ENCODE measurements at regions not wholly inside any gene's neighbourhood (a gene's known extent, or its start where the extent isn't known, plus 50 kb on each side); places are given as distances from the start of the nearest gene placed in this dataset.

DNA sequence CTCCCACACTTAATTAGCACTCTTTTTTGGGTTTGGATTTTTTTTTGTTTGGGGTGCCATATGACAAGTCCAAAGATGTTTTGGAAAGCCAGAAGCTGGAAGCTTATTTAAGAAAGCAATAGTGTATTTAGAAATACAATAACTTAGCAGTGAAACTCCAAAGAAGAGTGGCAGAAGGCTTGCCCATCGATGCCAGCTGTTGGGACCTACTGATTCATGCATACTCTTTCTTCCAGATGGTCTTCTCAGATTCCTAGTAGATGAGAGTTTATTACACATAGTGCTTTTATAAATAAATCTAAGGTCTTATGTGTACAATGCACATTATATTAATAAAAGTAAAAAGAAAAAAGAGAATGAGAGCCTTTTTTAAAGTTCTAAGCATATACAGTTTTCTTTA lies 374.6 kb downstream of the OSTF1 start:
- ChIA-PET POLR2A (no interaction called here), CTCF (no interaction called here)
- WGBS (ENCODE audit: low lambda C conversion rate), result 3% methylated on average over 1 of the region's 1 CpG

More for the DNA sequence above, 374.6 kb downstream of the OSTF1 start:
- no peaks in the 10 kb centered on the region for H3K27me3 ChIP-seq (ENCODE audit: insufficient read depth)
- no peak overlapping the region for H3K27ac ChIP-seq (ENCODE audit: low read depth in 2 of 2, low read length in 1 of 2)
- H3K79me2 ChIP-seq (ENCODE audit: insufficient read depth), result no peaks in the 10 kb centered on the region
- no peak overlapping the region for H3K4me2 ChIP-seq
- H2AFZ ChIP-seq (ENCODE audit: low read depth), result no peak overlapping the region
- H3K36me3 ChIP-seq (replicated peaks in 1 of 2; ENCODE audit: control insufficient read depth in 1 of 2, insufficient read depth in 2 of 2, low read length in 1 of 2), result no peaks in the 10 kb centered on the region
- no peak overlapping the region for H3K9ac ChIP-seq
- H3K4me1 ChIP-seq (ENCODE audit: control insufficient read depth in 1 of 2, insufficient read depth in 2 of 2, low read depth in 1 of 2, low read length in 1 of 2), result peaks cover 0 to 5% of the 10 kb centered on the region in 2 experiments; a peak in 2 of 4 replicates
- TF ChIP-seq, protein P1, sequence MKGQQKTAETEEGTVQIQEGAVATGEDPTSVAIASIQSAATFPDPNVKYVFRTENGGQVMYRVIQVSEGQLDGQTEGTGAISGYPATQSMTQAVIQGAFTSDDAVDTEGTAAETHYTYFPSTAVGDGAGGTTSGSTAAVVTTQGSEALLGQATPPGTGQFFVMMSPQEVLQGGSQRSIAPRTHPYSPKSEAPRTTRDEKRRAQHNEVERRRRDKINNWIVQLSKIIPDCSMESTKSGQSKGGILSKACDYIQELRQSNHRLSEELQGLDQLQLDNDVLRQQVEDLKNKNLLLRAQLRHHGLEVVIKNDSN (IDR thresholded peaks at IDR 0.05; ENCODE audit: borderline replicate concordance, low read depth), result no peak
- TF ChIP-seq NFIC (IDR thresholded peaks at IDR 0.05; ENCODE audit: borderline replicate concordance) (no peak), NRF1 (IDR thresholded peaks at IDR 0.05; ENCODE audit: low read depth, low read length) (no peak), TAF1 (IDR thresholded peaks at IDR 0.05; ENCODE audit: borderline replicate concordance, low read depth, low read length) (no peak), GABPA (IDR thresholded peaks at IDR 0.05; ENCODE audit: low read depth) (no peak), TCF12 (IDR thresholded peaks at IDR 0.05) (no peak), FOXM1 (IDR thresholded peaks at IDR 0.05; ENCODE audit: low read depth) (no peak), CHD2 (IDR thresholded peaks at IDR 0.05; ENCODE audit: low read length, partially characterized antibody) (no peak), FOXJ3 (CRISPR knock-in tag; IDR thresholded peaks at IDR 0.05) (no peak), ZBTB33 (IDR thresholded peaks at IDR 0.05; ENCODE audit: borderline replicate concordance, low read depth) (no peak), EZH2phosphoT487 (IDR thresholded peaks at IDR 0.05; ENCODE audit: borderline replicate concordance, low read depth) (no peak)
- TF ChIP-seq, protein P2, sequence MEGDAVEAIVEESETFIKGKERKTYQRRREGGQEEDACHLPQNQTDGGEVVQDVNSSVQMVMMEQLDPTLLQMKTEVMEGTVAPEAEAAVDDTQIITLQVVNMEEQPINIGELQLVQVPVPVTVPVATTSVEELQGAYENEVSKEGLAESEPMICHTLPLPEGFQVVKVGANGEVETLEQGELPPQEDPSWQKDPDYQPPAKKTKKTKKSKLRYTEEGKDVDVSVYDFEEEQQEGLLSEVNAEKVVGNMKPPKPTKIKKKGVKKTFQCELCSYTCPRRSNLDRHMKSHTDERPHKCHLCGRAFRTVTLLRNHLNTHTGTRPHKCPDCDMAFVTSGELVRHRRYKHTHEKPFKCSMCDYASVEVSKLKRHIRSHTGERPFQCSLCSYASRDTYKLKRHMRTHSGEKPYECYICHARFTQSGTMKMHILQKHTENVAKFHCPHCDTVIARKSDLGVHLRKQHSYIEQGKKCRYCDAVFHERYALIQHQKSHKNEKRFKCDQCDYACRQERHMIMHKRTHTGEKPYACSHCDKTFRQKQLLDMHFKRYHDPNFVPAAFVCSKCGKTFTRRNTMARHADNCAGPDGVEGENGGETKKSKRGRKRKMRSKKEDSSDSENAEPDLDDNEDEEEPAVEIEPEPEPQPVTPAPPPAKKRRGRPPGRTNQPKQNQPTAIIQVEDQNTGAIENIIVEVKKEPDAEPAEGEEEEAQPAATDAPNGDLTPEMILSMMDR (IDR thresholded peaks at IDR 0.05), result no peak
- TF ChIP-seq, protein P3, sequence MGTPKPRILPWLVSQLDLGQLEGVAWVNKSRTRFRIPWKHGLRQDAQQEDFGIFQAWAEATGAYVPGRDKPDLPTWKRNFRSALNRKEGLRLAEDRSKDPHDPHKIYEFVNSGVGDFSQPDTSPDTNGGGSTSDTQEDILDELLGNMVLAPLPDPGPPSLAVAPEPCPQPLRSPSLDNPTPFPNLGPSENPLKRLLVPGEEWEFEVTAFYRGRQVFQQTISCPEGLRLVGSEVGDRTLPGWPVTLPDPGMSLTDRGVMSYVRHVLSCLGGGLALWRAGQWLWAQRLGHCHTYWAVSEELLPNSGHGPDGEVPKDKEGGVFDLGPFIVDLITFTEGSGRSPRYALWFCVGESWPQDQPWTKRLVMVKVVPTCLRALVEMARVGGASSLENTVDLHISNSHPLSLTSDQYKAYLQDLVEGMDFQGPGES (IDR thresholded peaks at IDR 0.05; ENCODE audit: low read depth, low read length), result no peak
- no peaks in the 10 kb centered on the region for H4K20me1 ChIP-seq (ENCODE audit: insufficient read depth)
- no peaks in the 10 kb centered on the region for H3F3A ChIP-seq (replicated peaks; ENCODE audit: insufficient read depth)
- H3K9me3 ChIP-seq, result no peaks in the 10 kb centered on the region
- DNase-seq, result no peak
- H3K4me3 ChIP-seq (ENCODE audit: low read depth in 2 of 2, low read length in 1 of 2), result no peak overlapping the region
- no peaks in the 10 kb centered on the region for H3K9me2 ChIP-seq
